ENCODE measurements at regions not wholly inside any gene's neighbourhood (a gene's known extent, or its start where the extent isn't known, plus 50 kb on each side); places are given as distances from the start of the nearest gene placed in this dataset.

- H3K4me3 ChIP-seq (ENCODE audit: low read length) = no peak overlapping the region
- no peak overlapping the region for H3K4me3 Mint-ChIP-seq
- ChIA-PET CTCF (no interaction called here), POLR2A (no interaction called here)
- no peaks in the 10 kb centered on the region for H3K9me3 ChIP-seq (ENCODE audit: control insufficient read depth in 1 of 2, insufficient read depth in 1 of 2, low read length in 2 of 2)
- no peaks in the 10 kb centered on the region for H3K36me3 ChIP-seq (ENCODE audit: insufficient read depth, low read length)
- H3K27me3 Mint-ChIP-seq = no peaks in the 10 kb centered on the region
- no peaks in the 10 kb centered on the region for H3K9me3 Mint-ChIP-seq
- TF ChIP-seq, protein P1, sequence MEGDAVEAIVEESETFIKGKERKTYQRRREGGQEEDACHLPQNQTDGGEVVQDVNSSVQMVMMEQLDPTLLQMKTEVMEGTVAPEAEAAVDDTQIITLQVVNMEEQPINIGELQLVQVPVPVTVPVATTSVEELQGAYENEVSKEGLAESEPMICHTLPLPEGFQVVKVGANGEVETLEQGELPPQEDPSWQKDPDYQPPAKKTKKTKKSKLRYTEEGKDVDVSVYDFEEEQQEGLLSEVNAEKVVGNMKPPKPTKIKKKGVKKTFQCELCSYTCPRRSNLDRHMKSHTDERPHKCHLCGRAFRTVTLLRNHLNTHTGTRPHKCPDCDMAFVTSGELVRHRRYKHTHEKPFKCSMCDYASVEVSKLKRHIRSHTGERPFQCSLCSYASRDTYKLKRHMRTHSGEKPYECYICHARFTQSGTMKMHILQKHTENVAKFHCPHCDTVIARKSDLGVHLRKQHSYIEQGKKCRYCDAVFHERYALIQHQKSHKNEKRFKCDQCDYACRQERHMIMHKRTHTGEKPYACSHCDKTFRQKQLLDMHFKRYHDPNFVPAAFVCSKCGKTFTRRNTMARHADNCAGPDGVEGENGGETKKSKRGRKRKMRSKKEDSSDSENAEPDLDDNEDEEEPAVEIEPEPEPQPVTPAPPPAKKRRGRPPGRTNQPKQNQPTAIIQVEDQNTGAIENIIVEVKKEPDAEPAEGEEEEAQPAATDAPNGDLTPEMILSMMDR (IDR thresholded peaks at IDR 0.05) = no peak
- no peaks in the 10 kb centered on the region for H3K4me1 ChIP-seq (ENCODE audit: insufficient read depth, low read length)
- DNase-seq = no peak
- no peaks in the 10 kb centered on the region for H3K27me3 ChIP-seq (ENCODE audit: control insufficient read depth in 1 of 2, insufficient read depth in 2 of 2, low read length in 2 of 2)
- intact Hi-C loops (cut with DNase I, micrococcal nuclease) = no loop called here
- no peaks in the 10 kb centered on the region for H3K4me1 Mint-ChIP-seq (ENCODE audit: low read depth)
- no peak overlapping the region for H3K27ac Mint-ChIP-seq
- H3K36me3 Mint-ChIP-seq (ENCODE audit: low read depth) = no peaks in the 10 kb centered on the region
- no peak for ATAC-seq (ENCODE audit: poor library complexity)
- H3K27ac ChIP-seq (ENCODE audit: low read depth in 1 of 2, low read length in 2 of 2) = no peak overlapping the region
These were observed 128.1 kb downstream of the FANCF start for GRCh38 chr11:22497474-22497873.

- Histone ChIP-seq H3K36me3 (ENCODE audit: insufficient read depth, low read length) (no peaks in the 10 kb centered on the region), H3K4me1 (ENCODE audit: insufficient read depth, low read length) (no peaks in the 10 kb centered on the region), H3K9me3 (ENCODE audit: control insufficient read depth in 1 of 2, insufficient read depth in 1 of 2, low read length in 2 of 2) (no peaks in the 10 kb centered on the region), H3K4me3 (ENCODE audit: low read length) (no peak overlapping the region), H3K27ac (ENCODE audit: low read depth in 1 of 2, low read length in 2 of 2) (no peak overlapping the region), H3K27me3 (ENCODE audit: control insufficient read depth in 1 of 2, insufficient read depth in 2 of 2, low read length in 2 of 2) (no peaks in the 10 kb centered on the region)
- Mint-ChIP-seq H3K27ac (no peak overlapping the region), H3K27me3 (peaks cover 4% of the 10 kb centered on the region), H3K36me3 (ENCODE audit: low read depth) (no peaks in the 10 kb centered on the region), H3K4me3 (no peak overlapping the region), H3K9me3 (no peaks in the 10 kb centered on the region), H3K4me1 (ENCODE audit: low read depth) (no peaks in the 10 kb centered on the region)
- POLR2A ChIA-PET = no interaction called here
- DNase-seq = no peak
- ATAC-seq (ENCODE audit: poor library complexity) = no peak
- TF ChIP-seq, protein P1 (IDR thresholded peaks at IDR 0.05) = no peak
- CTCF ChIA-PET = no interaction called here
- intact Hi-C loops (cut with DNase I, micrococcal nuclease) = no loop called here
These were observed 133.9 kb downstream of the FANCF start for GRCh38 chr11:22491555-22492225.

DNA sequence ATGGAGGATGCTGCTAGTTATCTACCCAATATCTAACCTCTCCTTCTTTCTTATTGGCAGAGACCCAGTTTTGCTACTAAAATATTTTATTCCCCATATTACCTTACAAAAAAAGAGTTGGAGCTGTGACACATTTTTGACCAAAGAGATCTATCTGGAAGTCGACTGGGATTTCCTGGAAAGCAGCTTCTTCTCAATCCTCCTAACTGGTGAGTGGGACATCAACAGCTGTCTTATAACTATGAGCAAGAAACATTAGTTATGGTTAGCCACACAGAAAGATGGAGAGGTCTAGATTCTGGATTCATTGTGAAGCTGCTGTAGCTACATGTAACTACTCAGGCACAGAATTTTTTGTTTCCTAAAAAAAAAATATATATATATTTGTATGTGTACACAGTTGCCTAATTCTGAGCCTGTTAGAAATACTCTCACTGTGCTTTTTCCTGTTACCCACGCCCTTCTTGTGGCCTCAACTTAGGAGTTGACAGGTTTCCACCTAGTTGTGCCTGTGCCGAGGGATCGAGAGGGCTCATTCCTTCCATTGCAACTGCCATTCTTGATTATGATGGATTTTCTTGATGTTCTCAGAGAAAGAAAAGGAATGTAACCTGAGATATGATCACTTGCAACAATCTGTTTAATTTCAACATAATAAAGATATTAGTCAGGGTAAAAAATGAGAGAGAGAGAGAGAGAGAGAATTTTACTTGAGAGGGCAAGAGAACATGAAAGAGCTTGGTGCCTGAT, 142.0 kb downstream of the SLC17A6 start:
- ATAC-seq (ENCODE audit: poor library complexity) (no peak), DNase-seq (no peak)
- intact Hi-C loops (cut with DNase I, micrococcal nuclease) = no loop called here
- H3K36me3 Mint-ChIP-seq (ENCODE audit: low read depth) = no peaks in the 10 kb centered on the region
- H3K9me3 ChIP-seq (ENCODE audit: control insufficient read depth in 1 of 2, insufficient read depth in 1 of 2, low read length in 2 of 2) = no peaks in the 10 kb centered on the region
- no peak overlapping the region for H3K4me3 ChIP-seq (ENCODE audit: low read length)
- H3K27me3 ChIP-seq (ENCODE audit: control insufficient read depth in 1 of 2, insufficient read depth in 2 of 2, low read length in 2 of 2) = peaks cover 0 to 3% of the 10 kb centered on the region in 2 experiments
- no peaks in the 10 kb centered on the region for H3K4me1 ChIP-seq (ENCODE audit: insufficient read depth, low read length)
- CTCF ChIA-PET = no interaction called here
- no peak overlapping the region for H3K27ac Mint-ChIP-seq
- H3K27ac ChIP-seq (ENCODE audit: low read depth in 1 of 2, low read length in 2 of 2) = no peak overlapping the region
- H3K4me1 Mint-ChIP-seq (ENCODE audit: low read depth) = no peaks in the 10 kb centered on the region
- POLR2A ChIA-PET = no interaction called here
- TF ChIP-seq, protein P1 (IDR thresholded peaks at IDR 0.05) = no peak
- H3K36me3 ChIP-seq (ENCODE audit: insufficient read depth, low read length) = no peaks in the 10 kb centered on the region
- peaks cover 4% of the 10 kb centered on the region for H3K27me3 Mint-ChIP-seq
- H3K9me3 Mint-ChIP-seq = no peaks in the 10 kb centered on the region
- no peak overlapping the region for H3K4me3 Mint-ChIP-seq

Data from CD4-positive, alpha-beta T cell (primary cell).